HG03196 (cell line): ENCODE measurements at regions not wholly inside any gene's neighbourhood (a gene's known extent, or its start where the extent isn't known, plus 50 kb on each side); places are given as distances from the start of the nearest gene placed in this dataset.
"Not testable (repeated sequence)": the region's sequence is repeated elsewhere in the genome, so short reads cannot be mapped to it uniquely, and the experiment has no call there.

Source experiments
- ATAC-seq: cut with Tn5 transposase; IDR thresholded peaks from one replicate; pipeline ENCODE4 v1.9.1; 2021; ENCODE audit not compliant: unreplicated experiment

DNA sequence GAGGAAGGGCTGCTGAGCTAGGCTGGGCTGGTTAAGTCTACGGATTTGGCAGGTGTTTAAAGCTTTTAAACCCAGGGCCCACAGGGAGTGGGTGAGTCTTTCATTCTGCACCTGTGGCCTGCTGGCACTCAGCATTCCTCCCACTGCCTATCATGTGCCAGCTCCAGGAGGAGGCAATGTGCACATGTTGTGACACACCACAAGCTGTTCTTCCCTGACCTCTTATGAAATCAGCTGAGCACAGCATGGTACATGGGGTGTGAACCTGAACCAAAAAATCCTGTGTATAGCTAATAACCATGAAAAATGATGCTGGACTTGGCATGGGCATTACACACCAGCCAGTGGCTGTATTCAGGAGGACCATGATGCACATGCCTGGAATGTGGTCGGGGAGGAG is 297.9 kb upstream of the MMADHC start:
- no peak for ATAC-seq

DNA sequence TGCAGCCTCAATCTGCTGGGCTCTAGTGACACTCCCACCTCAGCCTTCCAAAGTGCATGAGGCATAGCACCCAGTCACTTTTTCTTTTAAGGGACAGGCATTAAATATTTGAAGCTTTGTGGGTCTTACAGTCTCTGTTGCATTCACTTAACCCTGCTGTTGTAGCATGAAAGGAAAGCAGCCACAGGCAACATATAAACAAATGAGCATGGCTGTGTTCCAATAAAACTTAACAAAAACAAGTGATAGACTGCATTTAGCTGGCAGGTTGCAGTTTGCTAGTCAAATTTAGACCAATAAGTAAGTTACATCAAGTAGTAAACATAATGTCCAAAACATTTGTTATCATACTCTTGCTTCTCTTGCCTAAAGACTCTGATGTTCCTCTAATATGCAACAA is 297.3 kb upstream of the MMADHC start:
- ATAC-seq, result no peak

DNA sequence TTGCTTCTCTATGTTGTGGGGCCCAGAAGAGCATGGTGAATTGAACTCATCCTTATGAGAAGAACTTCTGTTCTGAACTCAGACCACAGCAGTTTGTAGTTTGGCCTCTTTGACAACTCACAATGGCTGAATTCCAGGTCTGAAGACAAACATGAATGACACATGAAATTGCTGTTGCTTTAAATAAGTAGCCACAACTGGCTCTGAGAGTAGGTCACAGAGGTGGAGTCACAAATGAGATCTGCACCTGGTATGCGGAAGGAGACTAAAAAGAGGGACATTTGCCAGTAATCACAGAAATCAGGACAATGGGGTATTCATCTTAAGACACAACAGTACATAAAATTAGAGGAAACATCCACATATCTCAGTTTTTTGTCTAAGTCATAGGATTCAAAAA is 290.3 kb upstream of the MMADHC start:
- no peak for ATAC-seq

DNA sequence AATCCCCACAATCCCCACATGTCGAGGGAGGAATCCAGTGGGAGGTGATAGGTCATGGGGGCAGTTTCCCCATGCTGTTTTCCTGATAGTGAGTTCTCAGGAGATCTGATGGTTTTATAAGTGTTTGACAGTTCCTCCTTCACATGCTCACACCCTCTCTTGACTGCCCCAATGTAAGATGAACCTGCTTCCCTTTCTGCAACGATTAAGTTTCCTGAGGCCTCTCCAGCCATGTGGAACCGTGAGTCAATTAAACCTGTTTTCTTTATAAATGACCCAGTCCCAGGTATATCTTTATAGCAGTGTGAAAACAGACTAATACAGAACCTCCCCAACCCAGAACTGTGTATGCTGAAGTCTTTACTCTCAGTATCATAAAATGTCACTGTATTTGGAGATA is 289.5 kb upstream of the MMADHC start:
- no peak for ATAC-seq

DNA sequence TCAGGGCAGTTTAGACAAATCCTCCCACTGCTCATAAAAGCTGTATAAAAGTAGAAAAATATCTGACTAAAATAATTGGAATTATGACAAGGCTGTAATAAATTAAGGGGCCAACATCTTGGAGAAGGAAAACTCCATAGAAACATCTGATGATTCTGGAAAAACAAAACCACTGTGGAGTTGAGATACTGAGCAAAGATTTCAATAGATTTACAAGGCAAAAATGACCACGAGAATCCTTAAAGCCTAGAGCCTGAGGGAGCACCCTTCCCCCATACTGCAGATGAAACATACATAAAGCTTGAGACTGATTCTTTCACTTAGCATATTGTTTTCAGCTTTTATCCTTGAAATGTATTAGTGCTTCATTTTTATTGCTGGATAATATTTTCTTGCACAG is 286.4 kb upstream of the MMADHC start:
- ATAC-seq, result no peak

DNA sequence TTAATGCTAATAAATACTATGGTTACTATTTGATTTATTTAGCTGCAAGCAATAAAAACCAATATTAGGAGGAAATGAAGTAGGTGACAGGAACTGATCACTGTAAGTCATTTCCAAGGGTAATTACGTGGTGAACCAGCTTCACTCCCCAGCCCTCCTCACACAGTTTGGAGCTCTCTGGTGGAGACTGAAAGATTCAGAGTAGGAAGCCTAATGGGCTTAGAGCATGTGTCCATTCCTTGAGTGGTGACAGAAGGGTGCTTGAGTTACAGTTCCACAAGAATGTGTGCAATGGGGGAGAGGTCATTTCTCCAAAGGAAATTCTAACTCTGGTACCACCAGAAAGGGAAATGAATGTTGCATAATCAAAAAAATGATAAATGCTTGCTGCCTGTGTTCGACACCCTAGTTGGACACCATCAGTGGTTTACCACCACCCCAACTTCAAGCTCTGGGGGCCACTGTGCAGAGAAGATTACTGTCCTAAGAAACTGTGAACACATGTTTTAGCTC is 285.1 kb upstream of the MMADHC start:
- ATAC-seq, result no peak

DNA sequence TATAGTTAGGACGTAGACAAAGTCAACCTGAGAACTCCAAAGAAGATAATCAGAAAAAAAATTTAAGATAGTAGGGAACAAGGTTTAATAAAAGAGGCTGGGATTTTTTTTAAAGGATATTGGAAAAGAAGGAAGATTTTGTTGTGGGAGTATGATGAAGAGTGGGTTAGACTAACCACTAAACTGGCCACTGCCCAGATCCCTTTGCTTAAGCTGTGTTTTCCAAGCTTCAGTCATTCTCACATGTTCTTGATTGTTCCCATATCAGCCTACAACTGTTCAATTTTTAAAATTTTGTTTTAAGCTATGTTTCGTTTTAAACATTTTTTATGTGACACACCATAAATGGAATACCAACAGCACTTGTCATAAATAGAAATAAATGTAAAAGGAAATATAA is 284.5 kb upstream of the MMADHC start:
- ATAC-seq, result no peak

DNA sequence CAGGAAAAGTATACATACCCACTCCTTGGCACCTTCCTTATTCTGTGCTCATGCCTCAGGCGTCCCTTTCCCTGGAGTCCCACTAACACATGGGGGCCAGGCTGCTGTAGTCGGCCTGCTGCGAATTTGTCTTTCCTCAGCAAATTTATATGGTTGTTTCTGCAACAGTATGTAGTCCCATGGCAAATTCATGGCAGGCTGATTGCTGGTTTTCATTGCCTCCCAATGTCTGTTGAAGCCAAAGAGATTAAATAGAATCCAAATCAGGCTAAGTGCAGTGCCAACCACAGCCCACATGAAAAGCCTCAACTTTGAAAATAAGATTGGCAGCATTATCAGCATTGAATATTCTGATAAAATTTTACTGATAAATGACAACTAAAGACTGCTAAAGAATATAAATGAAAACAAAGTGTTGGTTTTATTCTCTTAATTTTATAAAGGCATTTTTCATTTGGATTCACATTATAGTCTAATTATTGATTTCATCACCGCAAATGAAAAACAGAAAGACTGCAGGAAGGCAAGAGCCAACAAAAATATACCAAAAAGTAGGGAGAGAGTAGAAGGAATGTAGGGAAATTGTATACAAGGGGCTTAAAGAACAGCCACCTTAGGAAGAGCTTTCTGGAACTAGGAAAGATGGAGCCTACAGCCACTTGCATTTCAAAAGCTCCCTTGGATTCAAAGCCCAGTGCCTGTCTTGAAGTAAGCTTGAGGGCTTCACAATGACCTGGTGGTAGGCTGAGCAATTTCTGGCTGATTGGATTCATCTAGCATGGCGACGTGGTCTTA is 283.7 kb upstream of the MMADHC start:
- no peak for ATAC-seq

DNA sequence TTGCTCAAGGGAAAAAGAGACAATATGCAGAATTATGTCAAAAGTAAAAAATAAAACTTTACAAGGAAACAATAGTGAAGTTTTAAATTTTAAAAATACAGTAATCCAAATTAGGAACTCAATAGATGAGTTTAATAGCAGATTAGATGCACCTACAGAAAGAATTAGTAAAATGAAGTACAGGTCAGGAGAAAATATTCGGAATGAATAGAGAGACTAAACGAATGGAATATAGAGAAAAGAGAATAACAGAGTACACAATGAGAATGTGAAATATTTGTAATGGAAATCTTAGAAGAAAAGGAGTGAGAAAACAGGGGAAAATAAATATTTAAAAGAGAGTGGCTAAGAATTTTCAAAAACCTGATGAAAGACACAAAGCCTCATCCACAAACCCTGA is 275.7 kb upstream of the MMADHC start:
- ATAC-seq, result no peak

DNA sequence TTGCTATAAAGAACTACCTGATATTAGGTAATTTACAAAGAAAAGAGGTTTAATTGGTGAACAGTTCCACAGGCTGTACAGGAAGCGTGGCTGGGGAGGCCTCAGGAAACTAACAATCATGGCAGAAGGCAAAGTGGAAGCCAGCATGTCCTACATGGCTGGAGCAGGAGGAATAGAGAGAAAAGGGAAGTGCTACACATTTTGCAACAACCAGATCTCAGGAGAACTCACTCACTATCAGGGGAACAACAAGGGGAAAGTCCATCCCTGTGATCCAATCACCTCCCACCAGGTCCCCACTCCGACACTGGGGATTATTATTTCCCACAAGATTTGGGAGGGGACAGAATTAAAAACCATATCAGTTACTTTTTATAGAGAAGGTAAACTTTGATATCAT is 273.5 kb upstream of the MMADHC start:
- ATAC-seq, result no peak

DNA sequence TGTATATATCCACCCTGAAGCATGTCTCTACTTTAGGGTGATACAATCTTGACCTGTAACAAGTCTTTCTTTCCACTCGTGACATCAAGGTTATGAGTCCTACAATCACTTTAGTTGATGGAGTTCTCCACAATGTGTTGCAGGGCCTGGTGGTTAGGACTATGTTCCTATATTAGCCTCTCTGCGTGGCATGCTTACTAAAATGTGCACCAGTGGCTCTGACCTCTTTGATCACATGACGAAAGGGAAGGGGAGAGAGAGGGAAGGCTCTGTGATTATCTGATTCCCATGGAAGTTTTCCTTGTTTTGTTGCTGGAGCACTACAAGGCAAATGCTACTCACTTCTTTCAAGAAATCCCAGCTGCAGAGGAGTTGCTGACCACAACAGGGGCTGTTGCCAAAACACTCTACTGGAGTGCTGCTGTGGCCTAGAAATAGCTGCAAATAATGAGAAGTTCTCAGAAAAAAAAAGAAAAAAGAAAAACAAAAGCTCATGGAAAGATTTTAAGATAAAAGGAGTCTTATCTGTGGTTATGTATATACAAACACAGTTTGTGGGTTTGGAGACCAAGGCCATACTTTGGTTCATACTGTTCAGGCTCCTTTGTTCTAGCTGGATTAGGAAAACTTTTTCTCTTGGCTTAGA is 272.8 kb upstream of the MMADHC start:
- no peak for ATAC-seq

DNA sequence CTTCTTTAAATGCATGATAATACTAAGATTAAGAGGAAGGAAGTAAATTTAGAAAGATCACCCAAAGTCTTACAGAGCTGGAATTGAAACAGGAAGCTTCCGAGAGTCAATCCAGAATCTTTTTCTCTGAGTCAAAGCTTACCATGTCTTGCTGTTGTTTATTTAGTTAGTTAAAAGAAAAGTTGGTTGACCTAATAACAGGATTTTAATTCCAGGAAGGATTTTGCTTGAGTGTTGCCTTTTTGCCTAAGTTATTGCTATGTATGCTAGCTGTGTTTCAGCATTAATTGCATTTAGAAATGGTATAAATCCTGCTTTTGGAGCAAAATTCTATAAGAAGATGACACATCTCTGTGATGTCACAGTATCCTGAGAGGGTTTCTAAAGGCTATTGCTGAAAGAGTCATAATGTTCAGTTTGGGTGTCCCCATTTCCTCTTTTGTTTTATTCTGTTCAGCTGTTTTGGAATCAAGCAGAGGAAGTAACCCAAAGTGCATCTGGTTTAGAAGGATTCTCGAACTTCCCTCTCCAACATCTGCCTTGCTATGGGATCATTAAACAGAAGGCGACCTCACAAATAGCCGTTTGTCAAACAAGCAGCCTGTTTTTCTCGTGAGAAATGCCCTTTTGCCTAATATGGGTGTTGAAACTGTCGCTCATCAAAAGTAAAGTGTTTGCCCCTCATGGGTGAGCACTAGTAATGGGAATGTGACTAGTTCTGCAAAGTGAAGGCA is 271.5 kb upstream of the MMADHC start:
- ATAC-seq, result no peak

DNA sequence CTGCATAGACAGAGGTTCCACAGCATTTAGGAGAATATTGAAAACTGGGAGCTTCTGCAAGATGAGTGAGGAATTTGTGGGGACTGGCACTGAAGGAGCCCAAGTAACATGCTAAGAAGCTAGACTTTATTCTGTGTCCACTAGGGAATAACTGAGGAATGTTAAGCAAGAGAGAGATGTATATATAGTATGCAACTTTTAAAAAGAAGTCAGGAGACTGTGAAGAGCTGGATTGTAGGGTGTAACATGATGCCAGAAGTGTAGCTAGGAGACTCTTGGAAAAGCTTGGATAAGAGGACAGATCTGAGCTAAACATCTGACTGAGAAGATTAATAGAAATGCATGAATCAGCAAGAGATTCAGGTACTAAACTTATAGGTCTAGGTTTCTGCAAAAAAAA is 270.6 kb upstream of the MMADHC start:
- no peak for ATAC-seq

DNA sequence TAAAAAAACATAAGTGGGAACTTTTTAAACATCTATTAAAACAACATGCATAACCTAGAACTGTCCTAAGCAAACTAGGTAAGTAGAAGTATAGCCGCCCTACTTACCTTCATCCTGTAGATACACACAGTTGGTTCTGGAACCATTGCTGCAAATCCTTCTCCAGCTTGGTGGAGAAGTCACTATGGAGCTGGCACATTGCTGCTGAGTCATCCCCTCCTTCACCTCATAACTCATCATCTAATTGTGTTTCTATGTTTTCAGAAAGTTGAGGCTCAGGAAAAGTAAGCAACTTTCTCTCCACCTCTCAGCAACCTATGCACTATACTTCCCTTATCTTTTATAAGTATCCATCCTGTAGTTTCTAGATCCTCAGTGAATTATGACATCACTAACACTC is 269.8 kb upstream of the MMADHC start:
- ATAC-seq, result no peak

DNA sequence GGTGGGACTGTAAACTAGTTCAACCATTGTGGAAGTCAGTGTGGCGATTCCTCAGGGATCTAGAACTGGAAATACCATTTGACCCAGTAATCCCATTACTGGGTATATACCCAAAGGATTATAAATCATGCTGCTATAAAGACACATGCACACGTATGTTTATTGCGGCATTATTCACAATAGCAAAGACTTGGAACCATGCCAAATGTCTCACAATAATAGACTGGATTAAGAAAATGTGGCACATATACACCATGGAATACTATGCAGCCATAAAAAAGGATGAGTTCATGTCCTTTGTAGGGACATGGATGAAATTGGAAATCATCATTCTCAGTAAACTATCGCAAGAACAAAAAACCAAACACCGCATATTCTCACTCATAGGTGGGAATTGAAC is 268.3 kb upstream of the MMADHC start:
- ATAC-seq, result not testable (repeated sequence)

DNA sequence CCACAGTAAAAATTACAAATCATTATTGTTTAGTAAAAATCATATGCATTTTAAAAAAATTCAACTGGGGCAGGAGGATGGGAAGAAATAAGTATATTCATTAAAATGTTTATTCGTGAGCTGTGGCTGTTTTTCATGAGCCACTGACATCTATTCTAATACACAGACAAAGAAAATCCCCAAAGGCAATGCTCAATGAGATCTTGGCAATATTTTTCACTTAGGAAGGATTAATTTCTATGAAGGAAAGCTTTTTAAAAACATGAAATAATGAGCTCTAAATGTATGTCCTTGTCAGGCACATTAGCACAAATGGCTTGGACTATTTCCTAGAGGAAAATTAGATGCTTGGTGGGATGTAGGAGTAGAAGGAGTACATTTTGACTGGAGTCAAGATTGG is 262.0 kb upstream of the MMADHC start:
- no peak for ATAC-seq

DNA sequence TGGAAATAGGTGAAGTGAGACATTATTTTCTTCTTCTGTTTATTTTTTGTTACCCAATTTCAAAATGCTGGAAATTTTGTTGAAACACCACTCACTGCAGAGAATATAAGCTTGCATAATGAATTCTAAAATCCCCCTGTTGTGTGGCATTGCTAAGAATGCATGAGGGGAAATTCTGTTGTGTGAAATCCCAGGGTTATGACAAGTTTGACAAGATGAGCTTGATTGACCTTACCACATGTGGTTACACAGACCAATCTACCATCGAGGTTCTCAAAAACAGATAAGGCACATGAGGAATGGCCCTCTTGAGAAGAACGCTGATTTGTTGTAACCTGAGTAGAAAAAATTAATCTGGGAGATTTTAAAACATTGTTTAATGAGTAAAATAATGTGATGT is 261.6 kb upstream of the MMADHC start:
- ATAC-seq, result no peak

DNA sequence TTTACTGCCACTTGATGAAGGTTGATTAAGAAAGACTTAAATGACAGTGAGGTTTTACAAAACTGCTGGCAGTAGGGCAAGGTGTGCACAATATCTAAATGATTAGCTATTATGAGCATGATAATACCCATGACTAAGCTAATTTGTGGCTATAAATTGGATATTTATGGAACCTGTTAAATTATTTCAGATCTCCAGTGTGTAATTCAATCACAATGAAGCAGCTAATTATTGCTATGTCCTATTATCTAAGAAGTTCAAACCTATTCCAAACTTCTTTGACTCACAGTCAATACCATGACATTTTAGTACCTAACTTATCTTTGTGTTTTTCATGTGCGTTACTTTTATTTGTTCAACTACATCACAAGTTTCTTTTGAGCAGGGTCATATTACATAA is 253.8 kb upstream of the MMADHC start:
- no peak for ATAC-seq

DNA sequence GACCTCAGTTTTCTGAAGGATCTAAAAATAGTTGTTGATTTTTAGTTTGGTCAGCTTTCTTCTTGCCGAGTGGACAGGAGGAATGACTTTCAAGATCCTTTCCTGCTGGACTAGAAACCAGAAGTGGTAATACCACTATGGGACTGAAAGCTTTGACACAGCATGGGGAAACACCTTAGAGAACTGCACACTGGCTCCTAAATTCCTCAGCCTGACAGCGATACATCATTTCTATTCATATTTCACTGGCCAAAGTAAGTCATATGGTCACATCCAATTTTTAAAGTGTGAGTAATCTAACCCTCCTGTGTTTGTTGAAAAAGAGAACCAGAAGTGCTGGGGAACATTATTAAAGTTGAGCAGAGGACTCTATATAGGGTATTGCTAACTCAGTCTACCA is 244.7 kb upstream of the MMADHC start:
- ATAC-seq, result no peak

DNA sequence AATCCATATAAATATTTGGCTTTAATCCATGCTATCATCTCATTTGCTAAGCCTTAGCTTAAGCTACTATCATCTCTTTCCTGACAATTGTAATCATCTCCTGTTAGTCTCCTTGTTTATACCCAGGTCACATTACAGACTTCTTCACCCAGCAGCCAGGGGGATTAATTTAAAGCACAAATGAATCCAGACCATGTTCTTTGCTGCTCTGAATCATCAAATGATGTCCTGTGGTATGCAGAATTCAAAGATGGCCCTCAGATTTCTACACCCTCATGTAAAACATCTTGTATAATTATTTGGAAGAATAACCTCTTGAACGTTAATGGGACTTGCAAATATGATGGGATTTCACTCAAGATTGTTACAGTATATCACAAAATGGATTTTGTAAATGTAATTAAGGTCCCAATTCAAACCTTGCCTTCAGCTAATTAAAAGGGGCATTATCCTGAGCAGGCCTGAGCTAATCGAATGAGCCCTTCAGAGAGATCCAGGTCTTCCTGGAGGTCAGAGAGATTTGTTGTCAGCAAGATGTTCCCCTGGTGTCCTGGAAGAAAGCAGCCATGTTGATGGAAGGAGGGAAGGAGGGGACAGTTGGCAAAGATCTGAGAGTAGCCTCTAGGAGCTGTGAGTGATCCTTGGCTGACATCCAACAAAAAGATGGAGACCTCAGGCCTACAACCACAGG is 241.1 kb upstream of the MMADHC start:
- ATAC-seq, result no peak

DNA sequence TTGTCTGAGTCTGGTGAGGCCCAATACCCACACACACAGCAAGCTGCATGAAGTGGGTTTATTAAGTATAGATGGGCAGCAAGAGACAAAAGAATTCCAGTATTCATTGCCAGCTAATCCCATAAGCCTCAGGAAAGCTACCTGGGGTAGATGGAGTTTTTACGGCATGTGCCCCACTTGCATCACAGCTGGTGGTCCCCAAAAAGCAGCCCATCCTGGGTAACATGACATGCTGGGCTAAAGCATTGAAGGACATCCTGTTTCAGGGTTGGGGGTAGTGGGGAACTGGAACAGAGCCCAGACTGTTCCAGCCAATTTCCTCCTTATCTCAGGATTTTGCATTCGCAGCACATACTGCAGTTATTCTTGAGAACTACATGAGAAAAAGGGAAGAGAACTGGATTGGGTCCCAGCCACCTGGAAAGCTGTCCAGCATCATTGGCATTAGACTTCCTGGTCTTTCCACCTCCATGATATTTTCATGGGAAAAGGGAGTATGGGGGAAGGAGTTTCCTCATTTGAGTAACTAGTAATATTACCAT is 240.1 kb upstream of the MMADHC start:
- ATAC-seq, result no peak
